GM20000 (cell line): ENCODE measurements at regions not wholly inside any gene's neighbourhood (a gene's known extent, or its start where the extent isn't known, plus 50 kb on each side); places are given as distances from the start of the nearest gene placed in this dataset.

Source experiments
- DNase-seq: peaks from one replicate; pipeline ENCODE4 v3.0.0; 2012; ENCODE audit warnings: low spot score
- TF ChIP-seq, protein P1 (sequence below): IDR thresholded peaks from 2 replicates; pipeline ENCODE4 v1.5.1; 2012; ENCODE audit warnings: mild to moderate bottlenecking, control low read depth; ENCODE audit errors: extremely low read depth, missing control alignments

DNA sequence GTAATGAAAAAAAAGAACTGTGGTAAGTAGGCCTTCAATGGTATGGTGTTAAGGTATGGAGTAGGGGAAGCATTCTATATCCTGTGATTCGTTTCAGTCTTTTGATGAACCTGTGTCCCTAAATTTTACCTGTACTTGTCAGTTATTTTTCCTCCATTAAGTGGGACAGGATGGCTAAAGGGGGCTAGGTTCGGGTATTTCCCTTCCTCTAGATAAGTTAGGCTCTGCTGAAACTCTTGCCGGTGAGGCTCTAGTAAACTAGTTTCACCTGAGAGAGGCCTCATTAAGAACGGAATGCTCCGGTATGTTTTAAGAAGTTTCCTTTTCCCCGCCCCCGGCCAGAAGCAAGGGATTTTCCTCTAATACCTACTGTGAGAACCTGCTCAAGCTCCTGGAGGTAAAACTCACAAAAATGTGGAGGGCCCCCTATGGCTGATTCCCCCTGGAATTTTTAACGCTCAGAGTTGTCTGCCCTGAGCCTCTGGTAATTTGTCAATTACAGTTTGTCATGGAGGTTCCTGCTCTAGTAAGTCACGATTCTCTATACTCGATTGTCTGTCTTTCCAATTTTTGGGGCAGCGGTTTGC is 87.7 kb downstream of the MACIR start:
- no peak for DNase-seq
- TF ChIP-seq, protein P1, sequence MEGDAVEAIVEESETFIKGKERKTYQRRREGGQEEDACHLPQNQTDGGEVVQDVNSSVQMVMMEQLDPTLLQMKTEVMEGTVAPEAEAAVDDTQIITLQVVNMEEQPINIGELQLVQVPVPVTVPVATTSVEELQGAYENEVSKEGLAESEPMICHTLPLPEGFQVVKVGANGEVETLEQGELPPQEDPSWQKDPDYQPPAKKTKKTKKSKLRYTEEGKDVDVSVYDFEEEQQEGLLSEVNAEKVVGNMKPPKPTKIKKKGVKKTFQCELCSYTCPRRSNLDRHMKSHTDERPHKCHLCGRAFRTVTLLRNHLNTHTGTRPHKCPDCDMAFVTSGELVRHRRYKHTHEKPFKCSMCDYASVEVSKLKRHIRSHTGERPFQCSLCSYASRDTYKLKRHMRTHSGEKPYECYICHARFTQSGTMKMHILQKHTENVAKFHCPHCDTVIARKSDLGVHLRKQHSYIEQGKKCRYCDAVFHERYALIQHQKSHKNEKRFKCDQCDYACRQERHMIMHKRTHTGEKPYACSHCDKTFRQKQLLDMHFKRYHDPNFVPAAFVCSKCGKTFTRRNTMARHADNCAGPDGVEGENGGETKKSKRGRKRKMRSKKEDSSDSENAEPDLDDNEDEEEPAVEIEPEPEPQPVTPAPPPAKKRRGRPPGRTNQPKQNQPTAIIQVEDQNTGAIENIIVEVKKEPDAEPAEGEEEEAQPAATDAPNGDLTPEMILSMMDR: no peak

- TF ChIP-seq, protein P1: no peak
- DNase-seq: no peak
Observed at GRCh38 chr5:103345461-103345860, 86.9 kb downstream of the MACIR start.

DNA sequence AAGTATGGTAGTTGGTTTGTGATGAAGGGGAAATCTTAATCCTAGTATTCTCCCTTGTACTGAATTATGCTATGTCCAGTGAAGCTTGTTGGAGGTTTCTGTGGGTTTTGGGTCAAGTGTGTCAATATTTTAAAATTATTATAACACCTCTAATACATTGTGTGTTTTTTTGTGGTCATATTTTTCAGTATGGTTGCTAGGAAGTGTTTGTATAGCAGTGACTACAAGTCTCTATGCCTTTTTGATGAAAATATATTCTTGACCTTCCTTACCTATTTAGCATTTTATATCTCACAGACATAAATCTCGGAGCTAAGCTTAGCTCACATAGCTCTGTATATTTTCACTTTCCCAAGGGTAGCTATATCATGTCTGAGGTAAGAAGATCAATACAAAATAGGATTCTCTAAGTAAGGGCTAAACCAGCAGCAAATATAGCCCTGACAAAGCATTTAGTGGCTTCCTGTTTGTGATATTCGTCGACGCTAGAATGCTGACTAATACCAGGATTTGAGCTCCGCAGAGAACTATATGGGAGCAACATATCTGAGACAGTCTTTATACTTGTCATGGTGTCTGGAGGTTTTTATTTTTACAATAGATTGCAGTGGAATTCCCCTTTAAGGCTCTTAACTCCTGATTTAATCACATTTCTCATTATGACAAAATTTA is 82.3 kb downstream of the MACIR start:
- peak; percentile 63 for DNase-seq
- TF ChIP-seq, protein P1: no peak

DNA sequence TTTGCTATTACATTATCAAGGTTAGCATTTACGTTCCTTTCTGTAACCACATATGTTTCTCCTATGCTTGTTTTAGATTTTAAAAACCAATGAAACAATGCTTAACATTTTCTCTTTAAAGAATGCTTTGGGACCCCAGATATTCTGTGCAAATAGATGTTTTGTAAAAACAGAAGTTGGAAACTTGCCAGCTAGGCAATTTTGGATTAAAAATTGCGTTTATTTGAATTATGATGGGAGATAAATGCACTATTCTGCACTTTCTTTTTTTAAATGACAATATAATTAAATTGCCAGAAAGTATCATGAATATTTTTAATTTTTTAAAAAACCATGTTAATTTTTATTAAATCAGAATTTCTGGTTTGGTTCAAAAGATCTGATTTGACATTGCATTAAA is 81.6 kb downstream of the MACIR start:
- TF ChIP-seq, protein P1: no peak
- DNase-seq: no peak

DNA sequence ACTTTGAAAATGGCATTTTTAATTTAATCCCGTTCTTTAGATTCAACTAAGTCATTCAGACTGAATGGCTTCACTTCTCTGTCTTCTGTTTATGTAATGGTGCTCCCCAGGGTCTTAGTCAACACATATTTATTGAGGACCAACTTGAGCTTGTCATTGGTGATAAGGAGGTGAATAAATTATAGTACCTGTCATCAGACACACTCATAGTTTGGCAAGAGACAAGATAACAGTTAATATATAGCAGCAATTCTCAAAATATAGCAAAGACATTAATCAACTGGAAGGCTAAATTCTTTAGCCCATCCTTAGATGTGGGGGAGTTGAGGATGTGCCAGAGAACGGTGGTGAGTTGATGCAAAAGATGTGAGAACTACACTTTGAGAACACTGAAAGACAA is 78.4 kb downstream of the MACIR start:
- TF ChIP-seq, protein P1: no peak
- no peak for DNase-seq

GRCh38 chr5:103333376-103333775 is 74.8 kb downstream of the MACIR start:
- TF ChIP-seq, protein P1: no peak
- no peak for DNase-seq

GRCh38 chr5:103330875-103331274 is 72.3 kb downstream of the MACIR start:
- DNase-seq: no peak
- TF ChIP-seq, protein P1: no peak
